GM23338 (cell line): ENCODE measurements at regions not wholly inside any gene's neighbourhood (a gene's known extent, or its start where the extent isn't known, plus 50 kb on each side); places are given as distances from the start of the nearest gene placed in this dataset.

Experiments
- ATAC-seq: fragments of 200-7000 bp; cut with Tn5 transposase; 3 replicates; pipeline ENCODE4 v1.9.1; 2020
- DNase-seq: peaks from one replicate; pipeline ENCODE4 v3.0.0-alpha.2; 2015; ENCODE audit warnings: low spot score
- H2AFZ ChIP-seq: fragments of 200-600 bp; sonication (generic); 2 replicates; pipeline ENCODE4 v1.8.0; 2016; ENCODE audit warnings: antibody characterized with exemption, mild to moderate bottlenecking, moderate library complexity
- H3F3A ChIP-seq: fragments of 200-600 bp; sonication (generic); replicated peaks from 2 replicates; pipeline ENCODE4 v1.8.0; 2017; ENCODE audit warnings: antibody characterized with exemption, mixed run types, low read depth
- H3K27ac ChIP-seq: fragments of 200-600 bp; sonication (generic); 2 replicates; pipeline ENCODE4 v1.6.1; 2016; ENCODE audit warnings: low read depth
- H3K27me3 ChIP-seq: fragments of 200-600 bp; sonication (generic); 2 replicates; pipeline ENCODE4 v1.8.0; 2016; ENCODE audit warnings: mild to moderate bottlenecking, mixed run types, moderate library complexity; ENCODE audit not compliant: insufficient read depth
- H3K36me3 ChIP-seq: fragments of 200-600 bp; sonication (generic); 2 replicates; pipeline ENCODE4 v1.8.0; 2016; ENCODE audit warnings: mild to moderate bottlenecking; ENCODE audit not compliant: insufficient read depth
- H3K4me1 ChIP-seq: fragments of 200-600 bp; sonication (generic); 2 replicates; pipeline ENCODE4 v1.8.0; 2016; ENCODE audit warnings: mild to moderate bottlenecking, moderate library complexity; ENCODE audit not compliant: insufficient read depth
- H3K4me2 ChIP-seq: fragments of 200-600 bp; sonication (generic); 2 replicates; pipeline ENCODE4 v1.7.1; 2017; ENCODE audit warnings: mixed run types
- H3K4me3 ChIP-seq: fragments of 200-600 bp; sonication (generic); 2 replicates; pipeline ENCODE4 v1.6.1; 2016; ENCODE audit warnings: mixed run types
- H3K79me2 ChIP-seq: fragments of 200-600 bp; sonication (generic); replicated peaks from 2 replicates; pipeline ENCODE4 v1.8.0; 2017; ENCODE audit warnings: mild to moderate bottlenecking; ENCODE audit not compliant: insufficient read depth
- H3K9me2 ChIP-seq: fragments of 200-600 bp; sonication (generic); 2 replicates; pipeline ENCODE4 v1.8.0; 2017; ENCODE audit not compliant: insufficient read depth
- H4K20me1 ChIP-seq: fragments of 200-600 bp; sonication (generic); replicated peaks from 2 replicates; pipeline ENCODE4 v1.8.0; 2017; ENCODE audit warnings: mild to moderate bottlenecking; ENCODE audit not compliant: insufficient read depth
- H3K27ac Mint-ChIP-seq: 2 replicates; pipeline ENCODE4 v1.8.0; 2020; ENCODE audit warnings: inconsistent platforms, mild to moderate bottlenecking, moderate library complexity, mixed read lengths
- H3K27me3 Mint-ChIP-seq: 3 replicates; pipeline ENCODE4 v1.8.0; 2022; ENCODE audit warnings: low read depth, mild to moderate bottlenecking, moderate library complexity, mixed read lengths, inconsistent platforms; ENCODE audit not compliant: insufficient read depth, poor library complexity
- H3K36me3 Mint-ChIP-seq: 3 replicates; pipeline ENCODE4 v1.8.0; 2021; ENCODE audit warnings: low read depth, mild to moderate bottlenecking, inconsistent platforms, moderate library complexity, mixed read lengths
- H3K4me1 Mint-ChIP-seq: 3 replicates; pipeline ENCODE4 v1.8.0; 2020; ENCODE audit warnings: mild to moderate bottlenecking, inconsistent platforms, mixed read lengths
- H3K4me3 Mint-ChIP-seq: 3 replicates; pipeline ENCODE4 v1.8.0; 2021; ENCODE audit warnings: moderate library complexity, mild to moderate bottlenecking, inconsistent platforms, mixed read lengths
- H3K9me3 Mint-ChIP-seq: 3 replicates; pipeline ENCODE4 v1.8.0; 2020; ENCODE audit warnings: moderate library complexity, mild to moderate bottlenecking, inconsistent platforms, mixed read lengths
- CREB1 ChIP-seq: fragments of 250-450 bp; sonication (Bioruptor Pico); IDR thresholded peaks from 2 replicates; pipeline ENCODE4 v1.5.0; 2020; ENCODE audit warnings: low read depth, mild to moderate bottlenecking, moderate library complexity
- EZH2phosphoT487 ChIP-seq: fragments of 200-600 bp; sonication (generic); IDR thresholded peaks from one replicate; pipeline ENCODE4 v1.8.1; 2018; ENCODE audit warnings: antibody characterized with exemption; ENCODE audit not compliant: unreplicated experiment
- NANOG ChIP-seq: IDR thresholded peaks from 2 replicates; pipeline ENCODE4 v1.6.1; 2016; ENCODE audit warnings: antibody characterized with exemption, borderline replicate concordance
- POLR2AphosphoS5 ChIP-seq: IDR thresholded peaks from 2 replicates; pipeline ENCODE4 v1.6.1; 2016; ENCODE audit warnings: antibody characterized with exemption, low read depth
- ZNF114 ChIP-seq: fragments of 250-450 bp; sonication (Bioruptor Pico); IDR thresholded peaks from 2 replicates; pipeline ENCODE4 v1.5.0; 2020; ENCODE audit warnings: mild to moderate bottlenecking, moderate library complexity
- ZNF462 ChIP-seq: fragments of 250-450 bp; sonication (Bioruptor Pico); IDR thresholded peaks from 2 replicates; pipeline ENCODE4 v1.5.0; 2020; ENCODE audit warnings: mild to moderate bottlenecking, moderate library complexity
- TF ChIP-seq, protein P1 (sequence below): IDR thresholded peaks from 2 replicates; pipeline ENCODE4 v1.6.1; 2016; ENCODE audit warnings: antibody characterized with exemption
- TF ChIP-seq, protein P2 (sequence below), 2 experiments: fragments of 200-600 bp in 1 of 2; sonication (generic) in 1 of 2; conservative IDR thresholded peaks; 2 replicates each; pipeline versions ENCODE4 v1.5.1 to v1.6.1; 2016 to 2017; ENCODE audit warnings: antibody characterized with exemption in 2 of 2, low read depth in 2 of 2, mild to moderate bottlenecking in 2 of 2, moderate library complexity in 1 of 2

DNA sequence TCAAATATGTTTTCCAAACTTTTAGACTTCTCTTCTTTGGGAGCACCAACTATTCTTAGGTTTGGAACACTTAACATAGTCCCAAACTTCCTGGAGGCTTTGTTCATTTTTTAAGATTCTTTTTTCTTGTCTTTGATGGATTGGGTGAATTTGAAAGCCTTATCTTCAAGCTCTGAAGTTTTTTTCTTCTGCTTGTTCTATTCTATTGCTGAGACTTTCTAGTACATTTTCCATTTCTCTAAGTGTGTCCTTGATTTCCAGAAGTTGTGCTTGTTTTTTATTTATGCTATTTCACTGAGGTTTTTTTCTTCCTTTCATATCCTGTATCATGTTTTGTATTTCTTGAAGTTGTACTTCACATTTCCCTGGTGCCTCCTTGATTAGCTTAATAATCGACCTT is 97.5 kb downstream of the PLSCR2 start (continued):
- TF ChIP-seq ZNF462 (CRISPR knock-in tag) (no peak), NANOG (no peak), CREB1 (no peak), ZNF114 (CRISPR knock-in tag) (no peak), EZH2phosphoT487 (no peak)
- TF ChIP-seq, protein P1, sequence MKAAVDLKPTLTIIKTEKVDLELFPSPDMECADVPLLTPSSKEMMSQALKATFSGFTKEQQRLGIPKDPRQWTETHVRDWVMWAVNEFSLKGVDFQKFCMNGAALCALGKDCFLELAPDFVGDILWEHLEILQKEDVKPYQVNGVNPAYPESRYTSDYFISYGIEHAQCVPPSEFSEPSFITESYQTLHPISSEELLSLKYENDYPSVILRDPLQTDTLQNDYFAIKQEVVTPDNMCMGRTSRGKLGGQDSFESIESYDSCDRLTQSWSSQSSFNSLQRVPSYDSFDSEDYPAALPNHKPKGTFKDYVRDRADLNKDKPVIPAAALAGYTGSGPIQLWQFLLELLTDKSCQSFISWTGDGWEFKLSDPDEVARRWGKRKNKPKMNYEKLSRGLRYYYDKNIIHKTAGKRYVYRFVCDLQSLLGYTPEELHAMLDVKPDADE: no peak

DNA sequence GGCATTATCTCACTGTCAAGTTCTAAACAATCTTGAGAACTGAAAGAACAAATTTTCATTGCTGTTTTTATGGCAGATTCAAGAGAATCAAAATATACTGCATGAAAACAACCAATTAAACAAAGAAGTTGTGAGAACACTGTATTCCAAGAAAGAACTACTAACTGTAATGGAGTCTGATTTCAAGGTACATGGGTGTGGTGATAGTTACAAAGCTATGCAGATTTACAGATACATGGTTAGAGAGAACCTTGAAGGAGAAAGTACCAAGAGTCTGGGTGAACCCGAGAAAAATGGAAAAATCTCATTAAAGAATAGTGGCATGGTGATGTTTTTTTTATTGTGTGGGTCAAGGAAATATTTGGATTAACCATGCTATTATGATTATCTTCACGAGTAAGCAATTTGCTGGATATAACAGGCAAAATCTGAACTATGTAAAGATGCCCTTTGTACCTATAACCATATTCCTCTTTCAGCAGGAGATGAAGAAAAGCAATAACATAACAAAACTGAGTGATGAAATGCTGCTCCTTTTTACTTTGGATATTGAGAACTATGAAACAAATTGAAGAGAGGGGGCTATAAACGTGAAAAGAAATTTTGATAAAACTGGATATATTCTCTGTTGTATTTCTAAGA is 100.4 kb downstream of the PLSCR2 start:
- no peaks in the 10 kb centered on the region for H3K27me3 Mint-ChIP-seq
- Histone ChIP-seq H3K27ac (no peak overlapping the region), H3K36me3 (no peaks in the 10 kb centered on the region), H3K4me2 (no peak overlapping the region), H3K27me3 (no peaks in the 10 kb centered on the region), H3K79me2 (no peaks in the 10 kb centered on the region), H3F3A (no peaks in the 10 kb centered on the region), H3K9me2 (0 out of 2 replicates have a peak, but pooled peaks cover 3% of the 10 kb centered on the region), H3K4me1 (peaks cover 12% of the 10 kb centered on the region), H2AFZ (no peak overlapping the region), H4K20me1 (no peaks in the 10 kb centered on the region), H3K4me3 (no peak overlapping the region)
- H3K9me3 Mint-ChIP-seq: peaks cover 7% of the 10 kb centered on the region; the same call in 2 of the 3 replicates
- TF ChIP-seq, protein P2, sequence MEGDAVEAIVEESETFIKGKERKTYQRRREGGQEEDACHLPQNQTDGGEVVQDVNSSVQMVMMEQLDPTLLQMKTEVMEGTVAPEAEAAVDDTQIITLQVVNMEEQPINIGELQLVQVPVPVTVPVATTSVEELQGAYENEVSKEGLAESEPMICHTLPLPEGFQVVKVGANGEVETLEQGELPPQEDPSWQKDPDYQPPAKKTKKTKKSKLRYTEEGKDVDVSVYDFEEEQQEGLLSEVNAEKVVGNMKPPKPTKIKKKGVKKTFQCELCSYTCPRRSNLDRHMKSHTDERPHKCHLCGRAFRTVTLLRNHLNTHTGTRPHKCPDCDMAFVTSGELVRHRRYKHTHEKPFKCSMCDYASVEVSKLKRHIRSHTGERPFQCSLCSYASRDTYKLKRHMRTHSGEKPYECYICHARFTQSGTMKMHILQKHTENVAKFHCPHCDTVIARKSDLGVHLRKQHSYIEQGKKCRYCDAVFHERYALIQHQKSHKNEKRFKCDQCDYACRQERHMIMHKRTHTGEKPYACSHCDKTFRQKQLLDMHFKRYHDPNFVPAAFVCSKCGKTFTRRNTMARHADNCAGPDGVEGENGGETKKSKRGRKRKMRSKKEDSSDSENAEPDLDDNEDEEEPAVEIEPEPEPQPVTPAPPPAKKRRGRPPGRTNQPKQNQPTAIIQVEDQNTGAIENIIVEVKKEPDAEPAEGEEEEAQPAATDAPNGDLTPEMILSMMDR (conservative IDR thresholded peaks at IDR 0.05; ENCODE audit: low read depth in 2 of 2): no peak
- TF ChIP-seq CREB1 (no peak), EZH2phosphoT487 (no peak), POLR2AphosphoS5 (no peak)
- ATAC-seq (no peak), DNase-seq (no peak)
- peaks cover 10% of the 10 kb centered on the region for H3K4me1 Mint-ChIP-seq
- no peak overlapping the region for H3K27ac Mint-ChIP-seq
- peaks cover 6% of the 10 kb centered on the region for H3K36me3 Mint-ChIP-seq
- no peak overlapping the region for H3K4me3 Mint-ChIP-seq
